MCF 10A (cell line): ENCODE measurements at regions not wholly inside any gene's neighbourhood (a gene's known extent, or its start where the extent isn't known, plus 50 kb on each side); places are given as distances from the start of the nearest gene placed in this dataset.

Experiments used
- BruUV-seq: library from RNA; stranded (reverse); fragments of 400-500 nt; replicated peaks from 2 replicates; lab custom pipeline; 2021; lab: Mats Ljungman, UMichigan
- CTCF ChIA-PET: fragments of 300-600 bp; sonication (Branson Sonifier 250); formaldehyde crosslinking; extraction: SDS; loops from one replicate; lab custom pipeline; 2021; ENCODE audit warnings: antibody characterized with exemption, inconsistent platforms; lab: Yijun Ruan, JAX
- POLR2A ChIA-PET: fragments of 300-600, 350-650 bp; sonication (Branson Sonifier 250); formaldehyde crosslinking; extraction: SDS; loops from one replicate; lab custom pipeline; 2020; ENCODE audit warnings: antibody characterized with exemption, inconsistent platforms; lab: Yijun Ruan, JAX
- DNase-seq: peaks from one replicate; pipeline ENCODE4 v3.0.0-alpha.2; 2018; ENCODE audit not compliant: unreplicated experiment
- H3K27ac Mint-ChIP-seq: one replicate; pipeline ENCODE4 v1.8.0; 2022; ENCODE audit warnings: mild to moderate bottlenecking, low read depth, mixed read lengths; ENCODE audit not compliant: unreplicated experiment
- H3K27me3 Mint-ChIP-seq: one replicate; pipeline ENCODE4 v1.8.0; 2022; ENCODE audit warnings: mixed read lengths; ENCODE audit not compliant: insufficient read depth, unreplicated experiment
- H3K36me3 Mint-ChIP-seq: one replicate; pipeline ENCODE4 v1.8.0; 2022; ENCODE audit warnings: mild to moderate bottlenecking, moderate library complexity, mixed read lengths; ENCODE audit not compliant: insufficient read depth, unreplicated experiment
- H3K4me1 Mint-ChIP-seq: one replicate; pipeline ENCODE4 v1.8.0; 2022; ENCODE audit warnings: mixed read lengths; ENCODE audit not compliant: insufficient read depth, unreplicated experiment
- H3K4me3 Mint-ChIP-seq: one replicate; pipeline ENCODE4 v1.8.0; 2022; ENCODE audit warnings: mild to moderate bottlenecking, moderate library complexity, mixed read lengths; ENCODE audit not compliant: unreplicated experiment
- H3K9me3 Mint-ChIP-seq: one replicate; pipeline ENCODE4 v1.8.0; 2022; ENCODE audit warnings: mixed read lengths; ENCODE audit not compliant: unreplicated experiment
- CTCF ChIP-seq: fragments of 200-600 bp; IDR thresholded peaks from one replicate; pipeline ENCODE4 v1.8.0; 2022; ENCODE audit warnings: antibody characterized with exemption, mild to moderate bottlenecking; ENCODE audit not compliant: unreplicated experiment
- intact Hi-C: fragments of 100-400 bp; cut with micrococcal nuclease; formaldehyde crosslinking; loops from 2 replicates; pipeline ENCODE4 v1.14.1; 2022

- no peaks in the 10 kb centered on the region for H3K27me3 Mint-ChIP-seq
- no TSS peak for BruUV-seq
- peak; percentile 84 for DNase-seq
- H3K4me3 Mint-ChIP-seq = peak overlapping the region; percentile 65
- CTCF ChIA-PET = interaction anchor here (0.7 to 1.3 kb wide), 2 partner anchors 11 to 1395 kb away, joined by 3 read pairs; no protein-coding TSS in a partner anchor
- H3K9me3 Mint-ChIP-seq = no peaks in the 10 kb centered on the region
- POLR2A ChIA-PET = interaction anchor here (0.7 to 1.6 kb wide), 2 partner anchors 18 to 98 kb away, joined by 3 to 5 read pairs; no protein-coding TSS in a partner anchor
- intact Hi-C loops = no loop called here
- H3K4me1 Mint-ChIP-seq = peaks cover 52% of the 10 kb centered on the region
- no peak for TF ChIP-seq CTCF
- peaks cover 9% of the 10 kb centered on the region for H3K36me3 Mint-ChIP-seq
- peak overlapping the region; percentile 66 for H3K27ac Mint-ChIP-seq
Observed at GRCh38 chr3:186414735-186415419, 52.8 kb upstream of the DGKG start.

GRCh38 chr3:186413615-186414415 is 51.8 kb upstream of the DGKG start:
- no peak for TF ChIP-seq CTCF
- peak; percentile 62 for DNase-seq
- Mint-ChIP-seq H3K27me3 (peaks cover 10% of the 10 kb centered on the region), H3K4me3 (peak overlapping the region; percentile 65), H3K27ac (peak overlapping the region; percentile 66), H3K9me3 (no peaks in the 10 kb centered on the region), H3K4me1 (peaks cover 52% of the 10 kb centered on the region), H3K36me3 (peaks cover 9% of the 10 kb centered on the region)
- intact Hi-C loops = no loop called here
- no TSS peak for BruUV-seq
- CTCF ChIA-PET = interaction anchor here (0.5 to 1.3 kb wide), 4 partner anchors 10 to 154 kb away, joined by 3 to 4 read pairs (median 4); no protein-coding TSS in a partner anchor
- POLR2A ChIA-PET = interaction anchor here (0.6 to 1.6 kb wide), 4 partner anchors 19 to 149 kb away, joined by 3 to 5 read pairs (median 4); no protein-coding TSS in a partner anchor

- H3K4me1 Mint-ChIP-seq = peaks cover 38% of the 10 kb centered on the region
- peak; percentile 58 for DNase-seq
- ChIA-PET POLR2A (interaction anchor here (0.7 to 1.1 kb wide), 3 partner anchors 10 to 371 kb away, joined by 3 read pairs; no protein-coding TSS in a partner anchor), CTCF (interaction anchor here (0.6 kb wide), 1 partner anchor 158 kb away, joined by 3 read pairs; no protein-coding TSS in a partner anchor)
- peaks cover 6% of the 10 kb centered on the region for H3K36me3 Mint-ChIP-seq
- no TSS peak for BruUV-seq
- H3K4me3 Mint-ChIP-seq = no peak overlapping the region
- H3K27ac Mint-ChIP-seq = no peak overlapping the region
- H3K9me3 Mint-ChIP-seq = no peaks in the 10 kb centered on the region
- intact Hi-C loops = no loop called here
- peaks cover 12% of the 10 kb centered on the region for H3K27me3 Mint-ChIP-seq
- TF ChIP-seq CTCF = no peak
Observed at GRCh38 chr3:186411994-186412393, 50.0 kb upstream of the DGKG start.
